HUDEP-2 (cell line): ENCODE measurements at regions not wholly inside any gene's neighbourhood (a gene's known extent, or its start where the extent isn't known, plus 50 kb on each side); places are given as distances from the start of the nearest gene placed in this dataset.
"Not testable (repeated sequence)": the region's sequence is repeated elsewhere in the genome, so short reads cannot be mapped to it uniquely, and the experiment has no call there.

Experiments used
- DNase-seq, 76 experiments: peaks; one replicate each; lab custom pipeline; 2025; ENCODE audit not compliant: unreplicated experiment in 76 of 76; lab: John Stamatoyannopoulos, UW

DNA sequence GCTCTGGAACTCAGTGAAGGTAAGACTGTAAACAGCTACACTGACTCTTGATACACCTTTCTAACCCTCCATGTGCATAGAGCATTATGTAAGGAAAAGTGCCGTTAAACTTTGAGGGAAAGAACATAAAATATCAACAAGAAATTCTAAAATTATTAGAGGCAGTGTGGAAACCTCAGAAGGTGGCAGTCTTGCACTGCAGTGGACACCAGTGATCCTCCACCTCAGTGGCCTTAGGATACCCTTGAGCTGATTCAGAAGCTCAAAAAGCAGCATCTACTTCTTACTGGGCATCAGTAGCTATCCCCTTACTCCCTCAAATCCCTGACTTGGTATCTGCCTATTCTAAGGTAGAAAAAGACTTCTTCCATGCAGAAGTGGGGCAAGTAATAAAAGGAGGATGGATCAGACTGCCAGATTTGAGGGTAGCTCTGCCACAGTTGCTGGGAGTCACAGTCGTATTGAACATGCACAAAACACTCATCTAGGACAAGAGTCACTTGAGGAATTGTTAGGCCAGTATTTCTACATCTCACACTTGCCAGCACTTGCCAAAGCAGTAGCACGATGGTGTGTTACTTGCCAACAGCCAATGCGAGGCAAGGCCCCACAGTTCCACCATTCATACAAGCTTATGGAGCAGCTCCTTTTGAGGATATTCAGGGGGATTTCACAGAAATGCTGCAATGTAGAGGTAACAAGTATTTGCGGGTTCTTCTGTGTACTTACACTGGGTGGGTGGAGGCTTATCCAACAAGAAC, 529.4 kb upstream of the TSPY4 start:
- DNase-seq = no peak

DNA sequence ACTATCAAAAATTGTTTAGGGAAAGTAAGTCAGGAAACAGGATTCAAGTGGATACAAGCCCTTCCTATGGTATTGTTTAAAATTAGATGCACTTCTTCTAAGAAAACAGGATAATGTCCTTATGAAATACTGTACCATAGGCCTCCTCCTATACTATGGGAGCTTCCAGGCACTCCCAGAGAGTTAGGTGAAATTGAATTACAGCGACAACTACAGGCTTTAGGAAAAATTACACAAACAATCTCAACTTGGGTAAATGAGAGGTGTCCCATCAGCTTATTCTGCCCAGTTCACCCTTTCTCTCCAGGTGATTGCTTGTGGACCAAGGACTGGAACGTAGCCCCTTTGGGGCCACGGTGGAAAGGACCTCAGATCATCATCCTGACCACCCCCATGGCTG, 528.7 kb upstream of the TSPY4 start:
- DNase-seq = no peak

DNA sequence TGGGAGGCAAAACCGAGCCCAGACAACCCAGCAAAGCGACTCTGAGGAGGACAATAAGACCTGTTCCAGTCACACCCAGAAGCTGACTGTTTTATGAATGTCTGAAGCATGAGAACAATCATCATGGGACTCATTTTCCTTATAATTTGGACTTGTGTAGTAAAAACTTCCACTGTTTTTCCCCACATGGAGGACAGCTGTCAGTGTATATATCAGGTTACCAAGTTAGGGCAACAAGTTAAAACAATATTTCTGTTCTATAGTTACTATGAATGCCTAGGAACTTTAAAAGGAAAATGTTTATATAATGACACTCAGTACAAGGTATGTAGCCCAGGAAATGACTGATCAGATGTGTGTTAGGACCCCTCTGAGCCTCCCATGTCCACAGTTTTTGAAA, 528.2 kb upstream of the TSPY4 start:
- no peak for DNase-seq

DNA sequence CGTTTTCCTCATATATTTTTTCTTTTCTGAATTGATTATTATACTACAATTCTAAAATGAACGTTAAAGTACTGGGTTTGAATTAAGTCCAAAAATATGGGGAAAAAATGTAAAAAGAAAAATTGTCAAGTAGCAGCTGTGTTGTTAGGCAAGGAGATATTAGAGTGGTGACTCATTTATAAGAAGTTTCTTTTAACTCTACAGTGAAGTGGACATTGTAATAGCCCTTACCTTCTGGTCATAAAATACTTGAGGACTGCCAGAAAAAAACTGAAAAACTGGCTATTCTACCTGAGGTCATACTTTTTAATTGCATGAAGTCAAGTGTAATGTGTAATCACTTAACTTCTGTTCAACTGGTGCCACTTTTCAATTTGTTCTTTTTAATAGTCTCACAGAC, 523.1 kb upstream of the TSPY4 start:
- no peak for DNase-seq

DNA sequence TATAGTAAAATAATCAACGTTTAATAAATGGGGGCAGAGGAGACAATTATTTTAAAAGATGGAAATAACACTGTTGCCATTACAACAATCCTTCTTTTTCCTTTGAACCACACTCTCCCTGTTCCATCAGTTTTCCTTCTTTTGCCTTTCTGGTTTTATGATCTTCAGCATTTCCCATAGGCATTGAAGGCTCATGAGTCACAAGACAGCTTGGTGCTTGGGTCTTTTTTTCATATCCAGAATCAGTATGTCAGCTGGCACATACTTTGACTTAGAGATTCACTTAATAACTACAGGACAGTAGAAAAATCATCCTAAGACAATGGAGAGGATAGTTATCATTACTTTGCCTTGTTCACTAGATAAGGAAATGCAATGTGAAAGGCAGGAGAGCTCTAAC, 521.6 kb upstream of the TSPY4 start:
- no peak for DNase-seq

DNA sequence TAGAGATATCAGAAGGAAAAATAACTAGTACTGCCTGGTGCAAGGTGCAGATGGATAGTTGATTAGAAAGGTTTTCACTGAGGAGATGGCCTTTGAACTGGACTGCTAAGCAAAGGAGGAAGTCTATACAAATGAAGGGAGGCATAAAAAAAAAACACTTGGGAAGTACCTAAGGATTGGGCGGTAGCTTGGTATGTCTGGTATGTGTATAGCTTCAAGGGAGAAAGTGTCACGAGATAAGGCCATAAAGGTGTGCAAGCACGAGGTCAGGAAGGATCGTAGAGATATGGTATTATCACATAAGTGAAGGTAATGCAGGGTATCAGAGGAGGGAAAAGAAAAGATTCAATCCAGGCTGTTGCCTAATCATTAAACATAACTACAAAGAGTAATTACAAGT, 517.2 kb upstream of the TSPY4 start:
- DNase-seq = no peak

DNA sequence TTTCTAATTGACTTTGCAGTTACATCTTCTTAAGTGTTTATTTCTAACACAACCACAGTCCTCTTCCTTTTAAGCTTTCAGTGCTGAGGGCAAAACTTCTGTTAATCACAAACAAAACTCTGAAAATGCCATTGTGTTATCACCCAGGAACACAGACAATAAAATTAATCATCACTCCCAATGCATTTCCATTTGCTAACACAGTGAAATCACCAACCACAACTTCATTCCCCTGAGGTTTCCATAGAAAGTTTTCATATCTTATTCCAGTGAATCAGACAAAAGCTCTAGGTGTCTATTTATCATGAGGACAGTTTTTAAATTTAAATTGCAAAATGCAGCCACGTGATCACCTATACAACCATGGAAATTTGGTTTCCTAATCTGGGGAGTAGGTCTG, 516.2 kb upstream of the TSPY4 start:
- peak in 5 of 76 experiments; percentile 0 to 12 (median 1) for DNase-seq

DNA sequence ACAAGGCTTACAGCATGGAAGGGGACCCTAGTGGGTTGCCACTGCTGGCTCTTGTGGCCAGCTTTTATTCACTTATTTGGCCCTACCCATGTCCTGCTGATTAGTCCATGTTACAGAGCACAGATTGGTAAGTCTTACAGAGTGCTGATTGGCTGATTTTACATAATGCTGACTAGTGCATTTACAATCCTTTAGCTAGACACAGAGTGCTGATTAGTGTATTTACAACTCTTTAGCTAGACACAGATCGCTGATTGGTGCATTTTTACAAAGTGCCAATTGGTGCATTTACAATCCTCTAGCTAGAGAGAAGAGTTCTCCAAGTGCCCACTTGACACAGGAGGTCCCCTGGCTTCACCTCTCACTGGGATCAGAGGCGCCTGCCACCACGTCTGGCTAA, 485.0 kb upstream of the TSPY4 start:
- no peak for DNase-seq

DNA sequence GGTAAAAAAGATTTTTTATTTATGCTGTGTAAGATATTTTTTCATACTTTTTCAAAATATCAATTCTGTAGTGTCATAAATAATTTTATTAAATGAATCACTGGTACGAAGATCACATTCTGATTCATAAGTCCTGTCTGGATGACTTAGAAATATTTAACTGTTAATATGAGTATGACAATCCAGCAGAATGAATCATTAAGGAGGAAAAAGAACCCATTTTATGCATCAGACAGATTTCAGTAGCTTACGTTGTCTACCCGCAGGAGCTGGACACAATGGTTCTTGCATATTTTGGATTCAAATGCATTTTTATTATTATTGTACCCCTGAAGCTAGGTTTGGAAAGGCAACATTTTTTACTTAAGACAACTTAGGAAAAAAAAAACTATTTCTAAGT, 448.9 kb upstream of the TSPY4 start:
- DNase-seq = no peak

DNA sequence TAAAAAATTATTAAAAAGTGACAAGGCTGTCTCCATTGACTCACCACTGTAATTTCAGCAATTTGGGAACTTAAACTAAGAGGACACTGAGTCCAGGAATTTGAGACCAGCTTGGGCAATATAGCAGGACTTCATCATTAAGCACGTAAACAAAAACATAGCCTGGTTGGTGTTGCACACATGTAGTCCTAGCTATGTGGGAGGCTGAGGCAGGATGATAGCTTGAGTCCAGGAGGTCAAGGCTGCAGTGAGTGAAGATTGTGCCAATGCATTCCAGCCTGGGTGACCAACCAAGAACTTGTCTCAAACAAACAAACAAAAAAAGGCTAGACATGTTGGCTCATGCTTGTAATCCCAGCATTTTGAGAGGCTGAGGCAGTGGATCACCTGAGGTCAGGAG, 439.4 kb upstream of the TSPY4 start:
- no peak for DNase-seq

DNA sequence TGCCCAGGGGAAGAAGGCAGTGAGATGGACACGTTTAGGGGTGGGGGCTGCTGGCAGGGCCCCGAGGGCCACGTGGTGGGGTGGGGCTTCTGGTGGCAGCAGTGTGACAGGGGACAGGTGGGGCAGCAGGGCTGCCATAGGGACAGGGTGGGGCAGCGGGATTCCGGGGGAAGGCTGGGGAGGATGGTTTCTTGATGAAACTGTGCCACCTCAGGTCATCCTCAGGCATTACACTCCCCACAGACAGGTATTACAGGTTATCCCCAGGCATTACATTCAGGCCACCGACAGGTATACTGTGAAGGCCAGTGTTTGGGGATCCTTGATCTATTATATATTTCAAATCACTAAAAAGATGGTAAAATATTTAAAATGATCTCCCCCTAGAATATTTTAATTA, 432.1 kb upstream of the TSPY4 start:
- no peak for DNase-seq

DNA sequence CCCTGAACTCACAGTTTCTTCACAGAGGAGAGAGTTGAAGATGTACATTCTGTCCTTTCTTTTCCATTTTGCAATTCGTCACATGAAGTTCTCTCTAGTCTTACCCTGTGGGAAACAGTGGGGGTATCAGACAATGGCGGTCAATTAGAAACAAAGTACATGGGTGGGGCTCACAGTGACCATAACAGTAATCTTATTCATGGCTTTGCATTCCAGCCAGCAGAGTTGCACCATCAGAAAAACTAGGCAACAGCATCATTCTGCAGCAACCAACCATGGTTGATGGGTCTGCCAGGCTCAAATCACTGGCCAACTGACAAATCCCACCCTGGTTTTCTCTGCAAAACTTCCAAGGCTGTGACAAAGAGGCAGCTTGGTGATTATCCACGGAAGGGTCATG, 414.7 kb upstream of the TSPY4 start:
- not testable (repeated sequence) for DNase-seq
